H9 (cell line): ENCODE measurements at regions not wholly inside any gene's neighbourhood (a gene's known extent, or its start where the extent isn't known, plus 50 kb on each side); places are given as distances from the start of the nearest gene placed in this dataset.

Experiments
- DNase-seq: peaks from one replicate; pipeline ENCODE4 v3.0.0-alpha.2; 2017
- H2AFZ ChIP-seq: one replicate; pipeline ENCODE4 v1.6.1; 2013; ENCODE audit warnings: mild to moderate bottlenecking, low read length, control low read depth, moderate library complexity
- H2AK5ac ChIP-seq: 2 replicates; pipeline ENCODE4 v1.6.1; 2013; ENCODE audit warnings: low read length, control low read depth, mixed read lengths; ENCODE audit not compliant: insufficient read length
- H2BK120ac ChIP-seq: one replicate; pipeline ENCODE4 v1.6.1; 2013; ENCODE audit warnings: low read depth, mild to moderate bottlenecking, low read length, control low read depth, inconsistent platforms; ENCODE audit not compliant: poor library complexity, severe bottlenecking
- H2BK12ac ChIP-seq: 2 replicates; pipeline ENCODE4 v1.6.1; 2013; ENCODE audit warnings: low read length, control low read depth, mixed read lengths, low read depth; ENCODE audit not compliant: insufficient read length
- H2BK15ac ChIP-seq: 2 replicates; pipeline ENCODE4 v1.6.1; 2013; ENCODE audit warnings: low read depth, low read length, control low read depth
- H2BK20ac ChIP-seq: one replicate; pipeline ENCODE4 v1.6.1; 2013; ENCODE audit warnings: low read depth, mild to moderate bottlenecking, low read length, control low read depth, inconsistent platforms; ENCODE audit not compliant: poor library complexity, severe bottlenecking
- H2BK5ac ChIP-seq: 2 replicates; pipeline ENCODE4 v1.6.1; 2013; ENCODE audit warnings: low read length, control low read depth, mixed read lengths; ENCODE audit not compliant: insufficient read length
- H3K14ac ChIP-seq: 2 replicates; pipeline ENCODE4 v1.6.1; 2013; ENCODE audit warnings: low read length, control low read depth; ENCODE audit not compliant: insufficient read depth
- H3K18ac ChIP-seq: 2 replicates; pipeline ENCODE4 v1.6.1; 2013; ENCODE audit warnings: low read depth, mild to moderate bottlenecking, mixed read lengths, low read length, control low read depth; ENCODE audit not compliant: insufficient read length
- H3K23ac ChIP-seq: 2 replicates; pipeline ENCODE4 v1.6.1; 2013; ENCODE audit warnings: low read length, control low read depth, mixed read lengths, low read depth; ENCODE audit not compliant: insufficient read length
- H3K23me2 ChIP-seq: 2 replicates; pipeline ENCODE4 v1.6.1; 2013; ENCODE audit warnings: low read depth, mild to moderate bottlenecking, mixed read lengths, low read length, control low read depth; ENCODE audit not compliant: insufficient read length, poor library complexity, severe bottlenecking
- H3K27ac ChIP-seq: 2 replicates; pipeline ENCODE4 v1.5.1; 2013; ENCODE audit warnings: low read length, control low read depth, mixed read lengths, low read depth; ENCODE audit not compliant: insufficient read length
- H3K27me3 ChIP-seq: 2 replicates; pipeline ENCODE4 v1.6.1; 2013; ENCODE audit warnings: low read length, control low read depth, inconsistent platforms; ENCODE audit not compliant: insufficient read depth
- H3K4ac ChIP-seq: 2 replicates; pipeline ENCODE4 v1.6.1; 2013; ENCODE audit warnings: low read depth, mild to moderate bottlenecking, control low read depth, inconsistent platforms, low read length, moderate library complexity
- H3K4me1 ChIP-seq: 2 replicates; pipeline ENCODE4 v1.6.1; 2013; ENCODE audit warnings: low read length, control low read depth, inconsistent platforms; ENCODE audit not compliant: insufficient read depth
- H3K4me2 ChIP-seq: 2 replicates; pipeline ENCODE4 v1.6.1; 2013; ENCODE audit warnings: low read length, control low read depth, mixed read lengths; ENCODE audit not compliant: insufficient read length, insufficient read depth
- H3K56ac ChIP-seq: 2 replicates; pipeline ENCODE4 v1.6.1; 2013; ENCODE audit warnings: low read depth, mild to moderate bottlenecking, mixed read lengths, low read length, control low read depth; ENCODE audit not compliant: insufficient read length
- H3K79me1 ChIP-seq: 2 replicates; pipeline ENCODE4 v1.6.1; 2013; ENCODE audit warnings: low read depth, mild to moderate bottlenecking, moderate library complexity, low read length, control low read depth, inconsistent platforms; ENCODE audit not compliant: insufficient read depth, poor library complexity, severe bottlenecking
- H3K79me2 ChIP-seq: 2 replicates; pipeline ENCODE4 v1.6.1; 2013; ENCODE audit warnings: low read length, control low read depth, inconsistent platforms; ENCODE audit not compliant: insufficient read depth
- H3K9ac ChIP-seq: 2 replicates; pipeline ENCODE4 v1.6.1; 2013; ENCODE audit warnings: low read length, control low read depth, mixed read lengths; ENCODE audit not compliant: insufficient read length; ENCODE audit errors: extremely low read depth
- H3K9me3 ChIP-seq: one replicate; pipeline ENCODE4 v1.6.1; 2013; ENCODE audit warnings: low read depth, low read length, inconsistent platforms; ENCODE audit not compliant: control insufficient read depth
- H3T11ph ChIP-seq: one replicate; pipeline ENCODE4 v1.6.1; 2013; ENCODE audit warnings: mild to moderate bottlenecking, low read length, control low read depth, inconsistent platforms
- H4K20me1 ChIP-seq: one replicate; pipeline ENCODE4 v1.6.1; 2013; ENCODE audit not compliant: control insufficient read depth, insufficient read length, insufficient read depth
- H4K5ac ChIP-seq: 2 replicates; pipeline ENCODE4 v1.6.1; 2013; ENCODE audit warnings: low read depth, mild to moderate bottlenecking, mixed read lengths, low read length, control low read depth; ENCODE audit not compliant: insufficient read length
- H4K8ac ChIP-seq: replicated peaks from 2 replicates; pipeline ENCODE4 v1.6.1; 2013; ENCODE audit warnings: low read length, control low read depth, mixed read lengths, low read depth; ENCODE audit not compliant: insufficient read length
- H4K91ac ChIP-seq: 2 replicates; pipeline ENCODE4 v1.6.1; 2013; ENCODE audit warnings: low read depth, mild to moderate bottlenecking, moderate library complexity, mixed read lengths, low read length, control low read depth; ENCODE audit not compliant: insufficient read length
- H3K27ac Mint-ChIP-seq, 3 experiments: 2 replicates in 2 of 3; 3 replicates in 1 of 3; pipeline ENCODE4 v1.8.0; 2020 to 2021; ENCODE audit warnings: mixed read lengths in 3 of 3, mild to moderate bottlenecking in 1 of 3, moderate library complexity in 1 of 3
- H3K27me3 Mint-ChIP-seq: 2 replicates; pipeline ENCODE4 v1.8.0; 2021; ENCODE audit warnings: low read depth, mild to moderate bottlenecking, moderate library complexity, mixed read lengths
- H3K36me3 Mint-ChIP-seq, 3 experiments: 2 replicates in 2 of 3; 3 replicates in 1 of 3; pipeline ENCODE4 v1.8.0; 2020 to 2021; ENCODE audit warnings: low read depth in 3 of 3, mixed read lengths in 3 of 3; ENCODE audit not compliant: insufficient read depth in 1 of 3
- H3K4me1 Mint-ChIP-seq, 2 experiments: 2 replicates each; pipeline ENCODE4 v1.8.0; 2020; ENCODE audit warnings: mixed read lengths in 2 of 2
- H3K4me3 Mint-ChIP-seq, 2 experiments: 2 replicates in 1 of 2; 3 replicates in 1 of 2; pipeline ENCODE4 v1.8.0; 2020 to 2021; ENCODE audit warnings: mild to moderate bottlenecking in 2 of 2, mixed read lengths in 2 of 2, moderate library complexity in 1 of 2
- H3K9me3 Mint-ChIP-seq, 2 experiments: 2 replicates in 1 of 2; 3 replicates in 1 of 2; pipeline ENCODE4 v1.8.0; 2020; ENCODE audit warnings: mild to moderate bottlenecking in 2 of 2, mixed read lengths in 2 of 2, moderate library complexity in 1 of 2
- CTCF ChIP-seq: fragments of 200-600 bp; sonication (generic); conservative IDR thresholded peaks from 3 replicates; pipeline ENCODE4 v1.8.0; 2021; ENCODE audit warnings: antibody characterized with exemption, mild to moderate bottlenecking
- WGBS: extraction: QIAGEN DNeasy Blood & Tissue Kit; methylation state at CpG from one replicate; pipeline ENCODE4 v1.1.7; 2013; ENCODE audit warnings: missing lambda C conversion rate, low lambda C conversion rate, mixed read lengths; ENCODE audit not compliant: insufficient read length; ENCODE audit errors: extremely low coverage; 5-methylcytosine and 5-hydroxymethylcytosine counted together

- H4K91ac ChIP-seq = no peak overlapping the region
- H3K27me3 ChIP-seq = no peaks in the 10 kb centered on the region
- no peak overlapping the region for H4K8ac ChIP-seq
- H3K79me2 ChIP-seq = no peaks in the 10 kb centered on the region
- no peak for TF ChIP-seq CTCF
- H4K5ac ChIP-seq = no peak overlapping the region
- no peak overlapping the region for H3K18ac ChIP-seq
- no peak overlapping the region for H3K56ac ChIP-seq
- H2BK5ac ChIP-seq = no peak overlapping the region
- peaks cover 6% of the 10 kb centered on the region; the same call in 1 of the 2 replicates for H3K4me1 ChIP-seq
- Mint-ChIP-seq H3K4me1 (peaks cover 13% of the 10 kb centered on the region in 2 experiments), H3K4me3 (no peak overlapping the region), H3K9me3 (no peaks in the 10 kb centered on the region), H3K27ac (peak overlapping the region in 1 of 3 experiments; percentile 86; a peak in 1 of 7 replicates), H3K27me3 (no peaks in the 10 kb centered on the region; the same call in 1 of the 2 replicates), H3K36me3 (no peaks in the 10 kb centered on the region; a peak in 1 of 7 replicates)
- no peak overlapping the region for H2BK120ac ChIP-seq
- no peak overlapping the region for H3K14ac ChIP-seq
- H2BK20ac ChIP-seq = no peak overlapping the region
- H3K23me2 ChIP-seq = no peaks in the 10 kb centered on the region
- H2AFZ ChIP-seq = no peak overlapping the region
- H3K23ac ChIP-seq = no peak overlapping the region
- H3K4ac ChIP-seq = no peak overlapping the region
- H3K9ac ChIP-seq = no peak overlapping the region
- H3K9me3 ChIP-seq = no peaks in the 10 kb centered on the region
- H2AK5ac ChIP-seq = no peak overlapping the region
- H2BK15ac ChIP-seq = no peak overlapping the region
- DNase-seq = no peak
- no peak overlapping the region for H2BK12ac ChIP-seq
- no CpG with 5 or more reads among the region's 10 CpGs for WGBS
- H3K79me1 ChIP-seq = no peaks in the 10 kb centered on the region
- no peak overlapping the region for H3K4me2 ChIP-seq
- H3T11ph ChIP-seq = no peak overlapping the region
- H4K20me1 ChIP-seq = no peaks in the 10 kb centered on the region
- H3K27ac ChIP-seq = no peak overlapping the region
These were observed 101.0 kb upstream of the NMNAT3 start for GRCh38 chr3:139778682-139779233.
